Gastrocnemius medialis (tissue), 4 donors: ENCODE measurements at regions not wholly inside any gene's neighbourhood (a gene's known extent, or its start where the extent isn't known, plus 50 kb on each side); places are given as distances from the start of the nearest gene placed in this dataset.

Source experiments
- ATAC-seq, 2 donors: fragments of 150-250 bp; one replicate each; pipeline ENCODE4 v1.9.1; 2016
- DNase-seq, 2 donors: peaks; one replicate each; pipeline ENCODE4 v3.0.0-alpha.2; 2019
- H3K27ac ChIP-seq, 4 donors: fragments of 200-600 bp; sonication (generic); 1 replicate in 1 of 4; 2 replicates in 3 of 4; pipeline ENCODE4 v1.5.1; 2016 to 2018; ENCODE audit warnings: mild to moderate bottlenecking in 2 of 4, moderate library complexity in 1 of 4
- H3K27me3 ChIP-seq, 3 donors: fragments of 200-600 bp; sonication (generic) in 2 of 3; 1 replicate in 1 of 3; 2 replicates in 2 of 3; pipeline versions ENCODE4 v1.5.1 to v1.6.0; 2016 to 2019; ENCODE audit warnings: mild to moderate bottlenecking in 1 of 3, moderate library complexity in 1 of 3
- H3K36me3 ChIP-seq, 2 donors: fragments of 200-600 bp; sonication (generic) in 1 of 2; one replicate each; pipeline ENCODE4 v1.5.1; 2017 to 2018
- H3K4me1 ChIP-seq, 2 donors: fragments of 200-600 bp; sonication (generic) in 1 of 2; one replicate each; pipeline ENCODE4 v1.5.1; 2016 to 2017; ENCODE audit warnings: mild to moderate bottlenecking in 2 of 2
- H3K4me3 ChIP-seq, 4 donors: fragments of 200-600 bp; sonication (generic) in 3 of 4; 1 replicate in 1 of 4; 2 replicates in 3 of 4; pipeline ENCODE4 v1.5.1; 2016 to 2019; ENCODE audit warnings: mild to moderate bottlenecking in 2 of 4
- H3K9me3 ChIP-seq, 3 donors: fragments of 200-600 bp; sonication (generic) in 2 of 3; 1 replicate in 1 of 3; 2 replicates in 2 of 3; pipeline ENCODE4 v1.5.1; 2016 to 2019
- CTCF ChIP-seq, 5 experiments: fragments of 450-650 bp in 3 of 5; fragments of 200-600 bp in 2 of 5; sonication (generic) in 2 of 5; IDR thresholded peaks in 4 of 5; conservative IDR thresholded peaks in 1 of 5; 1 replicate in 4 of 5; 2 replicates in 1 of 5; pipeline ENCODE4 v1.5.1; 2016 to 2019; ENCODE audit warnings: antibody characterized with exemption in 5 of 5, mild to moderate bottlenecking in 3 of 5, moderate library complexity in 3 of 5
- POLR2A ChIP-seq, 2 donors: fragments of 450-650 bp; IDR thresholded peaks; one replicate each; pipeline ENCODE4 v1.6.1; 2017; ENCODE audit warnings: antibody characterized with exemption in 2 of 2, mild to moderate bottlenecking in 2 of 2, moderate library complexity in 2 of 2
- in situ Hi-C, 4 donors: fragments of 200-750 bp; cut with MboI; loops; one replicate each; pipeline versions ENCODE4 v1.15.0 to v1.8.0; 2017; ENCODE audit warnings: low sequenced_read_pairs in 4 of 4
- intact Hi-C: fragments of 100-400 bp; cut with DNase I; formaldehyde crosslinking; loops from one replicate; pipeline ENCODE4 v1.15.1; 2023; ENCODE audit warnings: low total_unique reads

- no peak for DNase-seq
- no peaks in the 10 kb centered on the region for H3K9me3 ChIP-seq
- H3K36me3 ChIP-seq, result no peaks in the 10 kb centered on the region
These were observed 243.1 kb upstream of the MAF start for GRCh38 chr16:79843631-79844043.

DNA sequence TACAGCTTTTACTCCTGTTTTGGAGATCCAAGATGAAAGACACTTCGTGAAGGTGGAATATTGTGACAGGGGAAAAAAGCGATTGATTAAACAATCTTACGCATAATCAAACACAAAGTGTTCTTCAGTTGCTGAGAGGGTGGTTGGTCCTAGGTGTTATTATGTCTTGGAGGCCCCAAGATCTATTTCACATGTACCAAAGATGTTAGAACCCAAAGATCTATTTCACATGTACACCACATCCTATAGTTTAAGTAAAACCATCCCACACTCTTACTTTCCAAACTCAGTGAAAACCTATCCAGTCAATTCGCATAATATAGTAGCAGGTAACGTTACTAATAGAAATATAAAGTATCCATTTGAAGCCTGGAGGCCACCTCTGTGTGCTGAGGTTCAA is 242.6 kb upstream of the MAF start:
- H3K4me1 ChIP-seq, result no peaks in the 10 kb centered on the region
- no peak for ATAC-seq
- intact Hi-C loops, result no loop called here
- in situ Hi-C loops, result no loop called here
- H3K36me3 ChIP-seq, result no peaks in the 10 kb centered on the region
- H3K27ac ChIP-seq, result no peak overlapping the region
- H3K27me3 ChIP-seq, result no peaks in the 10 kb centered on the region
- DNase-seq, result no peak
- no peak overlapping the region for H3K4me3 ChIP-seq
- no peaks in the 10 kb centered on the region for H3K9me3 ChIP-seq
- TF ChIP-seq POLR2A (IDR thresholded peaks at IDR 0.05) (no peak), CTCF (IDR thresholded peaks at IDR 0.05 in 4 of 5, conservative IDR thresholded peaks at IDR 0.05 in 1 of 5) (no peak)

More at GRCh38 chr16:79843631-79844043, 243.1 kb upstream of the MAF start:
- intact Hi-C loops (no loop called here), in situ Hi-C loops (no loop called here)
- TF ChIP-seq POLR2A (IDR thresholded peaks at IDR 0.05) (no peak), CTCF (IDR thresholded peaks at IDR 0.05 in 4 of 5, conservative IDR thresholded peaks at IDR 0.05 in 1 of 5) (no peak)
- no peak for ATAC-seq
- H3K27me3 ChIP-seq, result no peaks in the 10 kb centered on the region
- no peaks in the 10 kb centered on the region for H3K4me1 ChIP-seq
- H3K27ac ChIP-seq, result no peak overlapping the region
- H3K4me3 ChIP-seq, result no peak overlapping the region

- Histone ChIP-seq H3K27ac (no peak overlapping the region), H3K4me1 (no peaks in the 10 kb centered on the region), H3K36me3 (no peaks in the 10 kb centered on the region), H3K4me3 (no peak overlapping the region), H3K9me3 (no peaks in the 10 kb centered on the region), H3K27me3 (no peaks in the 10 kb centered on the region)
- DNase-seq (no peak), ATAC-seq (no peak)
- in situ Hi-C loops, result no loop called here
- intact Hi-C loops, result no loop called here
- TF ChIP-seq POLR2A (IDR thresholded peaks at IDR 0.05) (no peak), CTCF (IDR thresholded peaks at IDR 0.05 in 4 of 5, conservative IDR thresholded peaks at IDR 0.05 in 1 of 5) (no peak)
These were observed 241.7 kb upstream of the MAF start for GRCh38 chr16:79842197-79842596.

GRCh38 chr16:79839466-79840341 is 239.2 kb upstream of the MAF start:
- in situ Hi-C loops (no loop called here), intact Hi-C loops (no loop called here)
- ATAC-seq, result no peak

More at GRCh38 chr16:79839466-79840341, 239.2 kb upstream of the MAF start:
- H3K4me1 ChIP-seq, result no peaks in the 10 kb centered on the region
- no peak for DNase-seq
- H3K9me3 ChIP-seq, result no peaks in the 10 kb centered on the region
- no peak for TF ChIP-seq CTCF (IDR thresholded peaks at IDR 0.05 in 4 of 5, conservative IDR thresholded peaks at IDR 0.05 in 1 of 5)
- no peak for TF ChIP-seq POLR2A (IDR thresholded peaks at IDR 0.05)
- no peaks in the 10 kb centered on the region for H3K27me3 ChIP-seq
- no peak overlapping the region for H3K4me3 ChIP-seq
- H3K36me3 ChIP-seq, result no peaks in the 10 kb centered on the region
- H3K27ac ChIP-seq, result no peak overlapping the region
